NB4 (cell line): ENCODE measurements at regions not wholly inside any gene's neighbourhood (a gene's known extent, or its start where the extent isn't known, plus 50 kb on each side); places are given as distances from the start of the nearest gene placed in this dataset.

ENCODE experiments used
- CTCF ChIP-seq: IDR thresholded peaks from one replicate; pipeline ENCODE4 v1.5.1; 2012; ENCODE audit warnings: low read depth, low read length
- MYC ChIP-seq: IDR thresholded peaks from 2 replicates; pipeline ENCODE4 v1.6.1; 2011; ENCODE audit warnings: low read depth, low read length
- POLR2A ChIP-seq: IDR thresholded peaks from 2 replicates; pipeline ENCODE4 v1.6.1; 2011; ENCODE audit warnings: mild to moderate bottlenecking; ENCODE audit not compliant: insufficient read length; ENCODE audit errors: extremely low read depth

- TF ChIP-seq CTCF (no peak), POLR2A (no peak), MYC (no peak)
Observed at GRCh38 chr2:48110492-48110891, 204.0 kb upstream of the FOXN2 start.
